ENCODE measurements at regions not wholly inside any gene's neighbourhood (a gene's known extent, or its start where the extent isn't known, plus 50 kb on each side); places are given as distances from the start of the nearest gene placed in this dataset.

DNA sequence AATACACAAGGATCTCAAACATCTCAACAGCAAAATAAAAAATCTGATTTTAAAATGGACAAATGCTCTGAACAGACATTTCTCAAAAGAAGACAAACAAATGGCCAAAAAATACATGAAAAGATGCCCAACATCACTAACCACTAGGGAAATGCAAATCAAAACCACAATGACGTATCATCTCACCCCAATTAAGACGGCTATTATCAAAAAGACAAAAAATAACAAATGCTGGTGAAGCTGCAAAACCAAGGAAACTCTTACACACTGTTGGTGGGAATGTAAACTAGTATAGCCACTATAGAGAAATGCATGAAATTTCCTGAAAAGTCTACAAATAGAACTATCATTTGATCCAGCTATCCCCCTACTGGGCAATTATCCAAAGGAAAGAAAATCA lies 145.0 kb downstream of the BTG1 start:
- Histone ChIP-seq H3K4me3 (no peak overlapping the region), H3K27me3 (no peaks in the 10 kb centered on the region), H3K4me1 (peaks cover 0 to 7% (median 0%) of the 10 kb centered on the region in 4 donors), H3K36me3 (no peaks in the 10 kb centered on the region), H3K27ac (no peak overlapping the region), H3K9me3 (no peaks in the 10 kb centered on the region)
- TF ChIP-seq, protein P1, sequence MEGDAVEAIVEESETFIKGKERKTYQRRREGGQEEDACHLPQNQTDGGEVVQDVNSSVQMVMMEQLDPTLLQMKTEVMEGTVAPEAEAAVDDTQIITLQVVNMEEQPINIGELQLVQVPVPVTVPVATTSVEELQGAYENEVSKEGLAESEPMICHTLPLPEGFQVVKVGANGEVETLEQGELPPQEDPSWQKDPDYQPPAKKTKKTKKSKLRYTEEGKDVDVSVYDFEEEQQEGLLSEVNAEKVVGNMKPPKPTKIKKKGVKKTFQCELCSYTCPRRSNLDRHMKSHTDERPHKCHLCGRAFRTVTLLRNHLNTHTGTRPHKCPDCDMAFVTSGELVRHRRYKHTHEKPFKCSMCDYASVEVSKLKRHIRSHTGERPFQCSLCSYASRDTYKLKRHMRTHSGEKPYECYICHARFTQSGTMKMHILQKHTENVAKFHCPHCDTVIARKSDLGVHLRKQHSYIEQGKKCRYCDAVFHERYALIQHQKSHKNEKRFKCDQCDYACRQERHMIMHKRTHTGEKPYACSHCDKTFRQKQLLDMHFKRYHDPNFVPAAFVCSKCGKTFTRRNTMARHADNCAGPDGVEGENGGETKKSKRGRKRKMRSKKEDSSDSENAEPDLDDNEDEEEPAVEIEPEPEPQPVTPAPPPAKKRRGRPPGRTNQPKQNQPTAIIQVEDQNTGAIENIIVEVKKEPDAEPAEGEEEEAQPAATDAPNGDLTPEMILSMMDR (IDR thresholded peaks at IDR 0.05) = no peak
- TF ChIP-seq EP300 (IDR thresholded peaks at IDR 0.05) (no peak), POLR2AphosphoS5 (IDR thresholded peaks at IDR 0.05) (no peak), POLR2A (IDR thresholded peaks at IDR 0.05) (no peak)
- no peak for ATAC-seq (ENCODE audit: low FRiP score in 2 of 2)
- WGBS, 2 donors = 75% methylated on average over 2 of the region's 2 CpGs
- no peak for DNase-seq

GRCh38 chr12:91999823-92000222 lies 145.8 kb downstream of the BTG1 start:
- no peak for DNase-seq
- H3K4me1 ChIP-seq = peaks cover 0 to 7% (median 0%) of the 10 kb centered on the region in 4 donors
- no peak for ATAC-seq (ENCODE audit: low FRiP score in 2 of 2)
- TF ChIP-seq EP300 (IDR thresholded peaks at IDR 0.05) = no peak
- no peak for TF ChIP-seq POLR2A (IDR thresholded peaks at IDR 0.05)
- TF ChIP-seq POLR2AphosphoS5 (IDR thresholded peaks at IDR 0.05) = no peak
- TF ChIP-seq, protein P1 (IDR thresholded peaks at IDR 0.05) = no peak
- H3K27me3 ChIP-seq = no peaks in the 10 kb centered on the region
- H3K9me3 ChIP-seq = no peaks in the 10 kb centered on the region
- H3K4me3 ChIP-seq = no peak overlapping the region
- whole genome bisulfite sequencing, 2 donors = 88 to 100% methylated on average over 1 of the region's 1 CpG
- no peak overlapping the region for H3K27ac ChIP-seq
- no peaks in the 10 kb centered on the region for H3K36me3 ChIP-seq

- no peak for TF ChIP-seq EP300 (IDR thresholded peaks at IDR 0.05)
- TF ChIP-seq, protein P1 (IDR thresholded peaks at IDR 0.05) = no peak
- no peak for TF ChIP-seq POLR2A (IDR thresholded peaks at IDR 0.05)
- TF ChIP-seq POLR2AphosphoS5 (IDR thresholded peaks at IDR 0.05) = no peak
- Histone ChIP-seq H3K36me3 (no peaks in the 10 kb centered on the region), H3K27ac (no peak overlapping the region), H3K4me1 (peaks cover 0 to 7% (median 0%) of the 10 kb centered on the region in 4 donors), H3K4me3 (no peak overlapping the region), H3K27me3 (no peaks in the 10 kb centered on the region), H3K9me3 (no peaks in the 10 kb centered on the region)
- ATAC-seq (ENCODE audit: low FRiP score in 2 of 2) (no peak), DNase-seq (no peak)
- WGBS, 2 donors = 85 to 93% methylated on average over 2 of the region's 2 CpGs
Observed at GRCh38 chr12:91998316-91998715, 147.3 kb downstream of the BTG1 start.

DNA sequence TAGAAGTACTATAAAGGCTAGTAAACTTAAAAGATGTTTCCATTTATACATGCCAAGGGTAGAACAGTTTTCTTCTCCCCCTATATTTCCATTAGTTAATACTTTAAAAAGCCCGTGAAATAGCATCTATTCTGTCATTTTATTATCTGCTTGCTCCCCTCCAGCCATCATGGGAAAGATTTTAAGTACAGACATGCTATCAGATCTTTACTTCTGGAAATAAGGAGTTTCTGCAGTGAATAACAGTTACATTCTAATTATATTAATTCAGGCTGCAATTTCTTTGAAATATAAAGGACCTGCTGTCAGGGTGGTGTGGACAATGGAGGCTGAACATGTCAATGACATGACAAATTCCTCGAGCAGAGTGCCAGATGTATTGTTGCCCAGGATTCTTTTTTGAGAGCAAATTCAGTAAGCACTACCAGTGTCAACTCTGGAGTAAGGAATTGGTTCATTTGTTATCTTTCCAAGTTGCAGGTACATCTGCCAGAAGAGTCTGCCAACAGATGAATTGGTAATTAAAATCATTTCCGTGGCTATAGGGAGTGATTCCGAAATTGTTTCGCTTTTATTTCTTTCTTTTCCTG lies 151.3 kb downstream of the BTG1 start:
- H3K4me1 ChIP-seq = peaks cover 0 to 3% (median 0%) of the 10 kb centered on the region in 4 donors
- WGBS, 2 donors = 68 to 70% methylated on average over 5 of the region's 5 CpGs
- H3K27ac ChIP-seq = no peak overlapping the region
- no peak overlapping the region for H3K4me3 ChIP-seq
- no peaks in the 10 kb centered on the region for H3K36me3 ChIP-seq
- DNase-seq (no peak), ATAC-seq (ENCODE audit: low FRiP score in 2 of 2) (no peak)
- TF ChIP-seq POLR2AphosphoS5 (IDR thresholded peaks at IDR 0.05) = no peak
- TF ChIP-seq EP300 (IDR thresholded peaks at IDR 0.05) = no peak
- no peak for TF ChIP-seq POLR2A (IDR thresholded peaks at IDR 0.05)
- TF ChIP-seq, protein P1 (IDR thresholded peaks at IDR 0.05) = no peak
- H3K27me3 ChIP-seq = no peaks in the 10 kb centered on the region
- H3K9me3 ChIP-seq = no peaks in the 10 kb centered on the region
